Liver (tissue), 7 donors: ENCODE measurements at regions not wholly inside any gene's neighbourhood (a gene's known extent, or its start where the extent isn't known, plus 50 kb on each side); places are given as distances from the start of the nearest gene placed in this dataset.
A peak's percentile ranks its signal among the peaks of the same experiment; 100 is the strongest.

Experiments used
- DNase-seq: peaks from one replicate; pipeline ENCODE4 v3.0.0-alpha.2; 2017; ENCODE audit warnings: low spot score
- H3K27ac ChIP-seq, 2 donors: one replicate each; pipeline ENCODE4 v1.7.0; 2013; ENCODE audit warnings: inconsistent platforms in 2 of 2, low read length in 2 of 2, control low read depth in 1 of 2, low read depth in 1 of 2, mild to moderate bottlenecking in 1 of 2
- H3K27me3 ChIP-seq, 4 donors: one replicate each; pipeline versions ENCODE4 v1.6.1 to v1.7.0; 2013; ENCODE audit warnings: low read length in 3 of 4, inconsistent platforms in 1 of 4, mild to moderate bottlenecking in 1 of 4, moderate library complexity in 1 of 4; ENCODE audit not compliant: control insufficient read depth in 4 of 4, insufficient read depth in 4 of 4
- H3K36me3 ChIP-seq, 4 donors: one replicate each; pipeline versions ENCODE4 v1.6.1 to v1.7.0; 2013; ENCODE audit warnings: low read length in 3 of 4, mild to moderate bottlenecking in 3 of 4, low read depth in 1 of 4, moderate library complexity in 1 of 4; ENCODE audit not compliant: control insufficient read depth in 4 of 4, insufficient read depth in 3 of 4
- H3K4me1 ChIP-seq, 4 donors: one replicate each; pipeline versions ENCODE4 v1.6.1 to v1.7.0; 2013; ENCODE audit warnings: low read length in 3 of 4, mild to moderate bottlenecking in 3 of 4, moderate library complexity in 1 of 4; ENCODE audit not compliant: control insufficient read depth in 4 of 4, insufficient read depth in 4 of 4
- H3K4me3 ChIP-seq, 3 donors: one replicate each; pipeline versions ENCODE4 v1.6.1 to v1.7.0; 2013; ENCODE audit warnings: low read length in 3 of 3, control low read depth in 1 of 3, low read depth in 1 of 3, mild to moderate bottlenecking in 1 of 3
- H3K9ac ChIP-seq, 2 donors: one replicate each; pipeline ENCODE4 v1.7.0; 2013; ENCODE audit warnings: low read length in 2 of 2, mild to moderate bottlenecking in 2 of 2, moderate library complexity in 2 of 2, control low read depth in 1 of 2, low read depth in 1 of 2
- H3K9me3 ChIP-seq, 4 donors: one replicate each; pipeline versions ENCODE4 v1.6.1 to v1.7.0; 2013; ENCODE audit warnings: low read length in 3 of 4; ENCODE audit not compliant: control insufficient read depth in 4 of 4
- ATF3 ChIP-seq: IDR thresholded peaks from 2 replicates; pipeline ENCODE4 v1.6.1; 2016; ENCODE audit warnings: antibody characterized with exemption
- EGR1 ChIP-seq, 2 donors: IDR thresholded peaks; 2 replicates each; pipeline ENCODE4 v1.6.1; 2016 to 2018; ENCODE audit warnings: antibody characterized with exemption in 2 of 2, low read depth in 2 of 2
- FOXA1 ChIP-seq: IDR thresholded peaks from 2 replicates; pipeline ENCODE4 v1.6.1; 2016; ENCODE audit warnings: antibody characterized with exemption
- FOXA2 ChIP-seq: IDR thresholded peaks from 2 replicates; pipeline ENCODE4 v1.6.1; 2016; ENCODE audit warnings: antibody characterized with exemption
- GABPA ChIP-seq, 2 donors: IDR thresholded peaks in 1 of 2; conservative IDR thresholded peaks in 1 of 2; 2 replicates each; pipeline ENCODE4 v1.6.1; 2016; ENCODE audit warnings: antibody characterized with exemption in 2 of 2, mild to moderate bottlenecking in 1 of 2, moderate library complexity in 1 of 2
- HNF4A ChIP-seq, 2 donors: conservative IDR thresholded peaks; 2 replicates each; pipeline ENCODE4 v1.6.1; 2016; ENCODE audit warnings: antibody characterized with exemption in 2 of 2, mild to moderate bottlenecking in 2 of 2
- JUND ChIP-seq, 2 donors: IDR thresholded peaks; 2 replicates each; pipeline ENCODE4 v1.6.1; 2016; ENCODE audit warnings: antibody characterized with exemption in 2 of 2
- MAX ChIP-seq: IDR thresholded peaks from 2 replicates; pipeline ENCODE4 v1.6.1; 2016; ENCODE audit warnings: antibody characterized with exemption
- NR2F2 ChIP-seq: IDR thresholded peaks from 2 replicates; pipeline ENCODE4 v1.6.1; 2016; ENCODE audit warnings: antibody characterized with exemption
- RAD21 ChIP-seq, 2 donors: IDR thresholded peaks; 2 replicates each; pipeline ENCODE4 v1.6.1; 2016; ENCODE audit warnings: antibody characterized with exemption in 2 of 2, mild to moderate bottlenecking in 2 of 2
- REST ChIP-seq: IDR thresholded peaks from 2 replicates; pipeline ENCODE4 v1.6.1; 2016; ENCODE audit warnings: antibody characterized with exemption, mild to moderate bottlenecking
- RXRA ChIP-seq, 2 donors: IDR thresholded peaks; 2 replicates each; pipeline ENCODE4 v1.6.1; 2017 to 2018; ENCODE audit warnings: antibody characterized with exemption in 2 of 2, mild to moderate bottlenecking in 1 of 2
- SP1 ChIP-seq: IDR thresholded peaks from 2 replicates; pipeline ENCODE4 v1.6.1; 2018; ENCODE audit warnings: antibody characterized with exemption, mild to moderate bottlenecking
- TAF1 ChIP-seq: conservative IDR thresholded peaks from 2 replicates; pipeline ENCODE4 v1.6.1; 2016; ENCODE audit warnings: antibody characterized with exemption, mild to moderate bottlenecking
- WGBS: extraction: QIAGEN DNeasy Blood & Tissue Kit; methylation state at CpG from one replicate; pipeline ENCODE4 v1.1.7; 2013; 5-methylcytosine and 5-hydroxymethylcytosine counted together
- TF ChIP-seq, protein P1 (sequence below): IDR thresholded peaks from 2 replicates; pipeline ENCODE4 v1.6.1; 2016; ENCODE audit warnings: antibody characterized with exemption
- donor health status: healthy.
- donor health status: healthy.
- donor health status: healthy.
- donor health status: healthy.

DNA sequence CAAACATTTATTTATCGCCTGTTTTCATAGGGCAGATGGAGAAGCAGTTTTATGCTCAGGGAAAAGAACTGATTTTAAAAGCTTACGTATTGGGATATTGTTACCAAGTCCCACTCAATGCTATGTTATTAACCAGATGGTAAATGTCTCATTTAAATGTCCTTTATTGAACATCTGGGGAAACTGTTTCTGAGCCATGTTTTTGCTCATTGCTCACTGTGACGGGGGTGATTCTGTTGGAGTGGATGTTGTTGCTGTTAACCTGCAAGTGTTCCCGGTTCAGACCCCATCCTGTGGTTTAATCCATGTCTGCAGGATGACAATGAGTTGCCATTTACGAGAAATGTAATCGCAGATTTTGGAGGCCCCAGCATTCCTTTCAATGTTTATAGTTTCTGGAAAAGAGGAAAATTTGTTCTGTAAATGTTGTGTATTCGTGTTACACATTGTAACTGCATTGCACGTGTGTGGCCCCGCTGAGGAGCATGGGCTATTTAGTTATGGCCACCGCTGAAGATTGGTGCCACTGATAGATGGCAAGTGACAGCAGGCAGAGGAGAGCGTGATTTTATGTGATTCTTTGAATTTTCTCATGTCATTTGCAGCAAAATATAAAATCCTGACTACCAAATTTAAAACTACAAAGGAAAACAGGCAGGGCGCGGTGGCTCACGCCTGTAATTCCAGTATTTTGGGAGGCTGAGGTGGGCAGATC is 174.8 kb upstream of the COPS8 start:
- H3K36me3 ChIP-seq: no peaks in the 10 kb centered on the region
- no peaks in the 10 kb centered on the region for H3K27me3 ChIP-seq
- TF ChIP-seq, protein P1, sequence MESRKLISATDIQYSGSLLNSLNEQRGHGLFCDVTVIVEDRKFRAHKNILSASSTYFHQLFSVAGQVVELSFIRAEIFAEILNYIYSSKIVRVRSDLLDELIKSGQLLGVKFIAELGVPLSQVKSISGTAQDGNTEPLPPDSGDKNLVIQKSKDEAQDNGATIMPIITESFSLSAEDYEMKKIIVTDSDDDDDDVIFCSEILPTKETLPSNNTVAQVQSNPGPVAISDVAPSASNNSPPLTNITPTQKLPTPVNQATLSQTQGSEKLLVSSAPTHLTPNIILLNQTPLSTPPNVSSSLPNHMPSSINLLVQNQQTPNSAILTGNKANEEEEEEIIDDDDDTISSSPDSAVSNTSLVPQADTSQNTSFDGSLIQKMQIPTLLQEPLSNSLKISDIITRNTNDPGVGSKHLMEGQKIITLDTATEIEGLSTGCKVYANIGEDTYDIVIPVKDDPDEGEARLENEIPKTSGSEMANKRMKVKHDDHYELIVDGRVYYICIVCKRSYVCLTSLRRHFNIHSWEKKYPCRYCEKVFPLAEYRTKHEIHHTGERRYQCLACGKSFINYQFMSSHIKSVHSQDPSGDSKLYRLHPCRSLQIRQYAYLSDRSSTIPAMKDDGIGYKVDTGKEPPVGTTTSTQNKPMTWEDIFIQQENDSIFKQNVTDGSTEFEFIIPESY: no peak
- no peak for TF ChIP-seq FOXA2
- TF ChIP-seq FOXA1: no peak
- TF ChIP-seq HNF4A (conservative IDR thresholded peaks at IDR 0.05): no peak
- no peak for TF ChIP-seq GABPA (IDR thresholded peaks at IDR 0.05 in 1 of 2, conservative IDR thresholded peaks at IDR 0.05 in 1 of 2)
- TF ChIP-seq RAD21 (IDR thresholded peaks at IDR 0.05): no peak
- no peak for TF ChIP-seq SP1
- no peak for TF ChIP-seq JUND (IDR thresholded peaks at IDR 0.05)
- TF ChIP-seq EGR1 (IDR thresholded peaks at IDR 0.05; ENCODE audit: low read depth in 2 of 2): no peak
- no peak for TF ChIP-seq NR2F2
- no peak for TF ChIP-seq TAF1
- TF ChIP-seq RXRA (IDR thresholded peaks at IDR 0.05): no peak
- TF ChIP-seq ATF3: no peak
- TF ChIP-seq REST: no peak
- WGBS: 95% methylated on average over 14 of the region's 14 CpGs
- no peak for DNase-seq
- no peaks in the 10 kb centered on the region for H3K4me1 ChIP-seq
- H3K4me3 ChIP-seq: no peak overlapping the region
- no peak overlapping the region for H3K9ac ChIP-seq
- no peaks in the 10 kb centered on the region for H3K9me3 ChIP-seq
- no peak overlapping the region for H3K27ac ChIP-seq

DNA sequence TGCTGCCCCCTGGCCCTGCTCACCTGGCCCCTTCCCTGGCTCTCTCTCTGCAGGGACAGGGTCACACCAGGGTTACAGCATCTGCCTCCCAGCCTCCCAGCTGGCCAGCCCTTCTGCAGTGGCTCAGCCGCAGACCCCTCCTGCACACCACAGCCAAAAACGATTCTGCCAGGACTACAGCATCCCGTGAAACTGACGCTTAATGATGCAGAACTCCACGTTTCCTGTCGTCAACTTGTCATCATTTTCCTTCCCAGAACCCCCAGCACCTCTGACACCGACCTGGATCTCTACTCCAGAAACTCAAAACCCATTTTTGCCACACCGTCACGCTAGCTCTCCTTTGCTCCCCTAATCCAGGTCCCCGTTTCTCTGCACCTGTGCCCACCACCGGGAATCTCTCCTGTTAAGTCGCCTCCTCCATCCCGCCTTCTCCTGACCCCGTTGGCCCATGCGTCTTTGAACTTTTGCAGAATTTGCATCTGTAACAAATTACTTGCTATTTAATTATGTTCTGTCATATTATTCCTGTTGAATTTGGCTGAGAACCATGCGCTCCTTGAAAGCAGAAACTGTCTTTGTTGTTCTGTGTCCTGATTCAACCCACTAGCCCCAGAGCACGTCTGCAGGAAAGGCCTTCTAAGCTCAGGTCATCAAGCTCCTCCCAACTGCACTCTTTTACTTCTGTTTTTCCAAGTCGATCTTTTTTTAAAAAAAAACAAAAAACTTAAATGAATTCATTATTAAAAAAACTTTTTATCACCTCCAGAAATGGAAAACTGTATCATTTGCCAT is 173.2 kb upstream of the COPS8 start:
- TF ChIP-seq MAX: no peak
- TF ChIP-seq NR2F2: peak; percentile 33
- Histone ChIP-seq H3K27ac (no peak overlapping the region), H3K27me3 (no peaks in the 10 kb centered on the region), H3K36me3 (no peaks in the 10 kb centered on the region), H3K9ac (no peak overlapping the region), H3K9me3 (no peaks in the 10 kb centered on the region), H3K4me3 (no peak overlapping the region), H3K4me1 (no peaks in the 10 kb centered on the region)
- no peak for DNase-seq
- WGBS: 72% methylated on average over 18 of the region's 18 CpGs
